ENCODE measurements at regions not wholly inside any gene's neighbourhood (a gene's known extent, or its start where the extent isn't known, plus 50 kb on each side); places are given as distances from the start of the nearest gene placed in this dataset.

- ChIA-PET POLR2A (no interaction called here), CTCF (interaction anchor here (1.3 kb wide), 1 partner anchor 13 kb away, joined by 3 read pairs; no protein-coding TSS in a partner anchor)
- TF ChIP-seq POLR2A (IDR thresholded peaks at IDR 0.05; ENCODE audit: low read depth, low read length) (no peak), MYC (IDR thresholded peaks at IDR 0.05; ENCODE audit: low read depth, low read length) (no peak), GATA2 (IDR thresholded peaks at IDR 0.05; ENCODE audit: insufficient read depth, insufficient read length, low read depth, low read length) (no peak), POLR2AphosphoS5 (IDR thresholded peaks at IDR 0.05; ENCODE audit: insufficient read depth, low read depth, low read length) (no peak), FOS (IDR thresholded peaks at IDR 0.05; ENCODE audit: borderline replicate concordance, insufficient read depth, low read length) (no peak), JUN (IDR thresholded peaks at IDR 0.05; ENCODE audit: borderline replicate concordance, insufficient read depth, insufficient read length, low read depth) (no peak), EZH2 (IDR thresholded peaks at IDR 0.05; ENCODE audit: borderline replicate concordance, low read depth, low read length, severe bottlenecking) (no peak)
- TF ChIP-seq, protein P1, sequence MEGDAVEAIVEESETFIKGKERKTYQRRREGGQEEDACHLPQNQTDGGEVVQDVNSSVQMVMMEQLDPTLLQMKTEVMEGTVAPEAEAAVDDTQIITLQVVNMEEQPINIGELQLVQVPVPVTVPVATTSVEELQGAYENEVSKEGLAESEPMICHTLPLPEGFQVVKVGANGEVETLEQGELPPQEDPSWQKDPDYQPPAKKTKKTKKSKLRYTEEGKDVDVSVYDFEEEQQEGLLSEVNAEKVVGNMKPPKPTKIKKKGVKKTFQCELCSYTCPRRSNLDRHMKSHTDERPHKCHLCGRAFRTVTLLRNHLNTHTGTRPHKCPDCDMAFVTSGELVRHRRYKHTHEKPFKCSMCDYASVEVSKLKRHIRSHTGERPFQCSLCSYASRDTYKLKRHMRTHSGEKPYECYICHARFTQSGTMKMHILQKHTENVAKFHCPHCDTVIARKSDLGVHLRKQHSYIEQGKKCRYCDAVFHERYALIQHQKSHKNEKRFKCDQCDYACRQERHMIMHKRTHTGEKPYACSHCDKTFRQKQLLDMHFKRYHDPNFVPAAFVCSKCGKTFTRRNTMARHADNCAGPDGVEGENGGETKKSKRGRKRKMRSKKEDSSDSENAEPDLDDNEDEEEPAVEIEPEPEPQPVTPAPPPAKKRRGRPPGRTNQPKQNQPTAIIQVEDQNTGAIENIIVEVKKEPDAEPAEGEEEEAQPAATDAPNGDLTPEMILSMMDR (IDR thresholded peaks at IDR 0.05; ENCODE audit: extremely low read depth in 1 of 2, insufficient read depth in 1 of 2, low read depth in 1 of 2, low read length in 2 of 2) = no peak
- TF ChIP-seq, protein P2, sequence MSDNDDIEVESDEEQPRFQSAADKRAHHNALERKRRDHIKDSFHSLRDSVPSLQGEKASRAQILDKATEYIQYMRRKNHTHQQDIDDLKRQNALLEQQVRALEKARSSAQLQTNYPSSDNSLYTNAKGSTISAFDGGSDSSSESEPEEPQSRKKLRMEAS (IDR thresholded peaks at IDR 0.05; ENCODE audit: insufficient read depth, insufficient read length) = no peak
- intact Hi-C loops (cut with micrococcal nuclease) = no loop called here
- no peaks in the 10 kb centered on the region for H3K79me2 ChIP-seq (ENCODE audit: control insufficient read depth, insufficient read depth, low read length)
- dilution Hi-C loops (cut with MboI; ENCODE audit: extremely low pct_ligation_motif_present, low sequenced_read_pairs) = no loop called here
- no peak for FAIRE-seq
- H3K27me3 ChIP-seq (ENCODE audit: control insufficient read depth in 2 of 2, insufficient read depth in 2 of 2, low read length in 2 of 2) = peaks cover 0 to 5% of the 10 kb centered on the region in 2 experiments
- H3K4me1 ChIP-seq (ENCODE audit: control insufficient read depth, extremely low read depth, insufficient read depth, low read length) = no peaks in the 10 kb centered on the region
- DNase-seq (ENCODE audit: low read depth, low spot score) = no peak
- no peak overlapping the region for H3K27ac ChIP-seq (ENCODE audit: insufficient read depth, low read depth, low read length)
- no peaks in the 10 kb centered on the region for H4K20me1 ChIP-seq (replicated peaks; ENCODE audit: control insufficient read depth, extremely low read depth, insufficient read depth, low read length)
- no peaks in the 10 kb centered on the region for H3K36me3 ChIP-seq (ENCODE audit: control insufficient read depth in 2 of 2, extremely low read depth in 1 of 2, insufficient read depth in 2 of 2, low read length in 2 of 2)
- BruUV-seq (replicated peaks) = no TSS peak
- H3K4me2 ChIP-seq (ENCODE audit: insufficient read depth, low read length) = no peak overlapping the region
- no peak overlapping the region for H3K4me3 ChIP-seq (replicated peaks in 1 of 3; ENCODE audit: insufficient read depth in 1 of 3, low read depth in 1 of 3, low read length in 3 of 3)
- no peak overlapping the region for H3K9ac ChIP-seq (replicated peaks; ENCODE audit: extremely low read depth, insufficient read depth, low read length)
- no peak overlapping the region for H2AFZ ChIP-seq (ENCODE audit: low read depth, low read length)
- no peaks in the 10 kb centered on the region for H3K9me1 ChIP-seq (replicated peaks; ENCODE audit: control insufficient read depth, extremely low read depth, insufficient read depth, low read length)
- H3K9me3 ChIP-seq (replicated peaks; ENCODE audit: control insufficient read depth, insufficient read depth, low read length) = no peaks in the 10 kb centered on the region
Measured at GRCh38 chr4:108352664-108353308, 184.1 kb upstream of the LEF1 start.

Measured in endothelial cell of umbilical vein (primary cell).